Left renal cortex interstitium (tissue), 4 donors: ENCODE measurements at regions not wholly inside any gene's neighbourhood (a gene's known extent, or its start where the extent isn't known, plus 50 kb on each side); places are given as distances from the start of the nearest gene placed in this dataset.

Experiments
- DNase-seq, 4 donors: peaks; one replicate each; pipeline ENCODE4 v3.0.0-alpha.2; 2013; ENCODE audit warnings: low read depth in 4 of 4, low spot score in 2 of 4, missing footprints in 1 of 4

DNA sequence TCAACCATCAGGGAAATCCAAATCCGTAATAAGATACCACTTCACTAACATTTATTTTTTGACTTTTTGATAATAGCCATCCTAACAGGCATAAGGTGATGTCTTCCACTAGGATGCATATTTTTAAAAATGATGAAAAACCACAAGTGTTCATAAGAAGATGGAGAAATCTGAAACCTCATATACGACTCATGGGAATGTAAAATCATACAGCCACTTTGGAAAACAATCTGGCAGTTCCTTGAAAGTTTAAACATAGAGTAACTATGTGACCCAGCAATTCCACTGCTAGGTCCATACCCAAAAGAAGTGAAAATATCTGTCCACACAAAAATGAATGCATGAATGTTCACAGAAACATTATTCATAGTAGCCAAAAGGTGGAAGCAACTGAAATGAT, 431.0 kb downstream of the ENC1 start:
- DNase-seq, result no peak

DNA sequence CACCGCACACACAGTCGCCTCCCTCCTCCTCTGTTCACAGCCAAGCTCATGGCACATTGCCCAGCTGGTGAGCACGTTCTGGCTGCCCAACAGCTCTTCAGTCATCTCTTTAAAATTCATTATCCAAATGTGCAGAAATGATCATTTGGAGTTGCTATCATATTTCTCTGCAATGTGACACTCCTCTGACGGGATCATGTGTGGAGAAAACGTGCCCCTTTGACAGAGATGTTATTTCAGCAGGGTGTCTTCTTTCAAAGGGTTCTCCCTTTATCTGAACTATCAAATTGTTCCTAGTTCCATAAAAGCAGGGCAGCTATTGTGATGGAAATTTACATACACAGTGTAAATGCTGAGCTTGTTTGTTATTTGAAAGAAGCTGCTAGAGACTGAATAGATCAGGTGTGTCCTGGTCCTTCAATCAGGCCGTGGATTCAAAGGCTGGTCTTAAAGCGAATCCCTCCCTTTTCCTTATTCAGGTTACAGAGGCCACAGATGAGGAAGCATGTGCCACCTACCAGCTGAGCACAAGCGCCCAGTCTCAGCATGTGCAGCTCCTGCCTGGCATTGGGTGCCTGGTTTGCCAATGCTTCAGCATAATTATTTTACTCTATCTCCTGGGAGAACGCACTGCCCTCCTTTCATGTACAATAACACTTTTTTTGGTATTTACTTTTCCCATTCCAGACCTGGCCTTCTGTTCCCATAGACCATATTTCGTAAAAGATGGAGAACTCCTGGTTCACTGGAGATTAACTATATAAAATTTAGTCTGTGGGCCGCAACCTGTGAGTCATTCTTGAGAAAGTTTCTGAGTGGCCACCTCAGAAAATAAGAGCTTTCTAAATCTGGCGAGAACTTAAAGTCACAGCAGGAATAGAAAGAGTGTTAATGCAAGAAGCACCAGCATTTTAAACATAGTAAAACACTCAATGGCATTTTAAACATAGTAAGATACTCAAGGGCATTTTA, 433.7 kb downstream of the ENC1 start:
- peak in 1 of 4 donors; percentile 24 for DNase-seq

DNA sequence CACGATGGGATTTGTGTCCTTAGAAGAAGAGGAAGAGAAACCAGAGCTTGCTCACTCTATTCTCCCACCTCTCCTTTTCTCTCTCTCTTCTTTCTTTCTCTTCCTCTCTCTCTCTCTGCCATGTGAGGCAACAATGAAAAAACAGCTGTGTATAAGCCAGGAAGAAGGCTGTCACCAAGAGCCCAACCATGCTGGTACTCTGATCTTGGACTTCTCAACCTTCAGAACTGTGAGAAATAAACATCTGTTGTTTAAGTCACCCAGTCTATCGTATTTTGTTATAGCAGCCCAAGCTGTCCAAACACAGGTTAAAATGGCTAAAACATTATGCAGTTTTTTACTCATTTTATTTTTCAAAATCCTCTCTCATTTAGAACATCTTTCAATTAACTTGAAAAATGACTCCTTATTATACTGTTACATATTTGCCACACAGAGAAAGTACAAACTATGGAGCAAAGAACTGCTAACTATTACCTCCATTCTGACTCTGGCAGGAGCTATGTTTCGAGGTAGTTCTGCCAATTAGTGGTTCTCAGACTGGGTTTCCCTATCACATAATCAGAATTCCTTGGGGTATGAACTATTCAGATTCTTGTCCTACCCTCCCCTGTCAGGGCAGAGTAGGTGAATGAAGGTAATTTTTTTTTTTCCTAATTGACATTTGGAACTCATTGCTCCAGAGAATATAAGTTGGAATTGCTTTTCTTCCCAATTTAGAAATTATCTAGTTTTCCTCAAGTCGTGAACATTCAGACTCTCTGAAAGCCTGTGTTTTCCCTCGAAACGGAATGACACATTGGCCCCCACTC, 434.6 kb downstream of the ENC1 start:
- no peak for DNase-seq

DNA sequence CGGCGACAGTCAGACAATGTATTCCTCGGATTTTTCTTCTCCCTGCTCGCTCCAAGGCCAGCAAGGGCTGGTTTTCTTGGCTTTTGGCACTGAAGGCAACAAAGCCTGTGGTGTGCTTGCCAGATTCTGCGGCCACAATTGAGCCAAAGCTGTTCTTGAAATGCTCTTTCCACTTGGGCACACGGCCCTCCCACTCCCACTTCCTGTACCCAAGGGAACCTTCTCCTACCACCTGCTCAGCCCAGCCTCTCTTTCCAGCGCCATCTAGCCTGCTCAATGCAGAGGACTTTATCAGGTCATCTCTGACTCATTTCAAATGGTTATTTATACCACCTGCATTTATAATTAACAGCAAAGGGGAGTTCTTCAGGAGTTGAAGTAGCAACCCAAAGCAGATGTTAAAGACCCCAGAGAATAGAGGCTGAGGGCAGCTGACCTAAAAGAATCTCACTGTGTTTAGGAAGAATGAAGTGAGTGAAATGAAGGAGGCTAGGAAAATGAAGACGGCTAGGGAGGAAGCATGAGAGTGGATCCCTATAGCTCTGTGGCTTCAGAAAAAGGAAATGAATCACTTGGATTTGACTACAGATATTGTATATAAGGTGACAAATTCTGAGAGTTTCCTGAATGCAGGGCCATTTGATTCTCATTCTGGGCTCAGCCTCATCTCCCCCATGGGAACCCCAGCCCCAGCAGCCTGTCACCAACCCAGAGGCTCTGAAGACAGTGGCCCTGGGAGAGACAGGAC, 439.0 kb downstream of the ENC1 start:
- DNase-seq, result no peak

DNA sequence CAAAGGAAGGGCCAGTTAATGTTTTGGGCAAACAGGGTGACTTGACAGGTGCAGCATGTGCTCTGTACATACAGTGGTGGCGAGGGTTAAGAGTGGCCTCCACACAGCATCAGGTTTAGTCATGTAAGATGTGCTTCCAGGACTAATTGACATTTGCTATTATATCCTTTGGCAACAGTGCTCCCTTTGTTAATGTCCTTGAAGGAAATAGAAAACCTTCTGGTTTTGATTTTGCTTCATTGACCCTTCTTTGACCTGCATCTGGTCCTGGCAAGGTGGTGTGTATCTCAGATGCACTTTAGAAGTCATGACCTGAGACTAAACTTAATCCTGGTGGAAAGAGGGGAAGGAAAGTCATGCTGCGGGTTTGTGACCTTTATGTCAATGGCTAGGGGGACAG, 440.0 kb downstream of the ENC1 start:
- no peak for DNase-seq

DNA sequence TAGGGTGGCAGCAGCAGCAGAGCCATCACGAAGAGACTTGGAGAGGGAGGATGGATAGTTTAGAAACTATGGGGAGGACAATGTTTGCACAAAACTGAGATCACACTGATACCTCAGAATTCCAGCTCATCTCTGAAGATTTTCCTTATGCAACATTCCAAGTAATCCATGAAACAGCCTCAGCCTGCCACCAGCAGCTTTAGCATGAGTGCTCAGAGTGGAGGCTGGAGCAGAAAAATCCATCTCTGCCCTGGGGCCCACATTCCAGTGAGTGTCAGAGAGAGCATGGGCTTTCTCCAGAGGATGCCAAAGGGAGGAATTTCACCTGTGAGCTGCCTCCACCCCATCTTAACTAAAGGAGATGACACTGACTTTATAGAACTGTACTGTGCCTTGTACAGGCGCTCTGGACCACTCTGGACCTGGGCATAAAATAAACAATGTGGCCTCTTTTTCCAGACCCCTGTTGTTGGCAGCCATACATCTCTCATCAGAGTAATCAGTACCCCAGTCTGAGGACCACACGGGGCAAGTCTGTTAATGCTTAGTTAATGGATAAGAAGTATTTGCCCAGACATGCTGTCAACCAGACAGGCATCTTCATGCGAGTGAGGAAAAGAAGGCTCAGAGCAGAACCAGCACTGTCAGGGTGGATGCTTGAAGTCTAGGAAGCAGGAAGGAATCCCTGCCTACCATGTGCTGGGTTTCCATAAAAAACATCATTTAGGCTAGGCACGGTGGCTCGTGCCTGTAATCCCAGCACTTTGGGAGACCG, 440.9 kb downstream of the ENC1 start:
- no peak for DNase-seq

DNA sequence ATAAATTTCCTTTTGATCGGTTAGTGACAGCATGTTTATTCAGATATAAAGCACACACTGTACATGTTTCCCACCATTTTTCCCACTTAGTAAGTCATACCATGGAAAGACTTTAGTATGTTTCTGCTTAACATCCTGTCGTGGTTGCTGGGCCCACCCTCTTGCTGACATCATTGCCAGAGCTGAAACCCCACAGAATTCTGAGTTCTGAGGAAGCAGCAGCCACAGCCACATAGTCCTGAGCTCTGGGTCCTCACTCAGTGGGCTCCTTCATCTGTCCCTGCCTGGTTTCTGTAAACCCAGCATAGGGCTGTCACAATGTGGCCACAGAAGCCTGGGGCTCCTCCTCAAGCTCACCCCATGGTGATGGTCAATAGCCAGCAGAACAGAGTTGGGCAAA, 441.5 kb downstream of the ENC1 start:
- no peak for DNase-seq

DNA sequence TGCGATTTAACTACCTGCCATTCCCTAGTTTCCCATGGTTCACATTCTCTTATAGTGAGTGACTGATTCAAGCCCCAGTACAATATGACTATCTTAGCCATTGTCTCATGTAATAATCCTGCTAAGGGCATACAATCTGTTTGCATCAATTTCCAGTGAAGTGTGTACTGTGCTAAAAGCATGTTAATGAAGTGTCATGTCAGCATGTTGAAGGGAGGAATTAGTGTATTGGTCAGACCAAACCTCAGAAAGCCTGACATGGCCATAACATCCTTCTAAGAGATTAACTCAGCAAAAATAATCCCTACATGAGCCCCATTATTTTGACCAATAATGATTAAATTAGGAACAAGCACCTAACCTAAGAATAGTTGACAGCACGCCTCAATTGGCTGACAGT, 442.4 kb downstream of the ENC1 start:
- no peak for DNase-seq

DNA sequence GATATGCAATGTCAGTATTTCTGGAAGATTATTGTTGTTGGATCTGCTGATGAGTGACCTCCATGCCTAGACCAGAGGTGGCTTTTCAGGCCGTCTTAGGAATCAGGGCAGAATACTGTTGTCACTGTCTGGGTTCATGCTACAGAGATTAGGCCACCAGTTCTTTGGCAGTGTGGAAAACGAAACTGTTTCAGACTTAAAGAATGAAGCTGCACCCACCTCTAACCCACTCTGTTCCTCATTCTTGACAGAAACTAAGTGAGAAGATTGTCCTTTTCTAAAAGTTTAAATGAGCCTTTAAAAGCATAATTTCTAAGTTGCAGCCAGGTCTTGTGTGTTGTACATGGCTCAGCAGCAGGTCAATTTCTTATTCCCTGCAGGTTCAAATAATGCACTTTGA, 444.3 kb downstream of the ENC1 start:
- no peak for DNase-seq

DNA sequence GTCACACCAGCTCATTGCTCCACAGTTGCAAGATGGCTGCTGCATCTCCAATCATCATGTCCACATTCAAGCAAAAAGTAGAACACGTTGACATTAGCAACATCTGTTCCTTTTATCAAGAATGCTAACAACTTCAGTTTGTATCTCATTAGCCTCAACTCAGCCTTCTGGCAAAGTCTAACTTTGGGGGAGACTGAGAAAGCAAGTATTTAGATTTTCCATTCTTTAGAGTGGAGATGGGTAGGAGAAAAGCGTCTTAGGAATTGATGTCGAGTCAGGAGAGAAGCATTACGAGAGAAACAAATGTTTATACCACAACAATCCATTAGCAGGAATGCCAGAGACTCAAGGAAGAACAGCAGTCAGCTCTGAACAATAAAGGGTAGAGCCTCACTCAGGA, 446.3 kb downstream of the ENC1 start:
- DNase-seq, result no peak

DNA sequence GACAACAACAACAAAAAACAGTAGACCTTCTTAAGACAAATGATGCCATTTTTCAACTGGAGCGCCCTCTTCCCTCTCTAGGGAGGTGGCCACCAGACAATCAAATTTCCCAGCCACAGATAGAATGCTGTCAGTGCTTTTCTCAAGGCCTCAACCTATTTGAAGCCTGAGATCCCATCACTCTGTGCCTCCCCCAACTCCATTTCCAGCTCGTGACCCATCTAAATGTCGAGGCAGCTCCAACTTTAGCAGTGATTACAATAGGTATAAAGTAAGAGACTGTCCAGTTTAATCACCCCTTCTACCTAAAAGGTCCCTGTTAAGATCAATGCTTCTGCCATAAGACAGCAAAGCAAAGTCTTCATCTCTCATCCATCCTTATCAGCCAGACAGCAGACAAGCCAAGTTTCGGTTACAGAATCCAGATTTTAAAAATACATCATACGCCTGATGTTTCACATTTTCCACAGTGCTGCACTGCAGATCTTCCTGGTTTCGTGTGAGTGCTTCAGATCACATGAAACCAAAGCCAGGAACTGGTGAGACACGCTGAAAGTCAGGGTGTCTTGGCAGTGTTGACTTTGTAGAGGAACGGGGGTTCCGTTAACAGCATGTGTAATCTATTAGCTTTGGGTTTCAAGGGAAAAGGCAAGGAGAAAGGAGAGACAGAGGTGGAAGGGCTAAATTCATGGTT, 447.8 kb downstream of the ENC1 start:
- DNase-seq, result no peak

DNA sequence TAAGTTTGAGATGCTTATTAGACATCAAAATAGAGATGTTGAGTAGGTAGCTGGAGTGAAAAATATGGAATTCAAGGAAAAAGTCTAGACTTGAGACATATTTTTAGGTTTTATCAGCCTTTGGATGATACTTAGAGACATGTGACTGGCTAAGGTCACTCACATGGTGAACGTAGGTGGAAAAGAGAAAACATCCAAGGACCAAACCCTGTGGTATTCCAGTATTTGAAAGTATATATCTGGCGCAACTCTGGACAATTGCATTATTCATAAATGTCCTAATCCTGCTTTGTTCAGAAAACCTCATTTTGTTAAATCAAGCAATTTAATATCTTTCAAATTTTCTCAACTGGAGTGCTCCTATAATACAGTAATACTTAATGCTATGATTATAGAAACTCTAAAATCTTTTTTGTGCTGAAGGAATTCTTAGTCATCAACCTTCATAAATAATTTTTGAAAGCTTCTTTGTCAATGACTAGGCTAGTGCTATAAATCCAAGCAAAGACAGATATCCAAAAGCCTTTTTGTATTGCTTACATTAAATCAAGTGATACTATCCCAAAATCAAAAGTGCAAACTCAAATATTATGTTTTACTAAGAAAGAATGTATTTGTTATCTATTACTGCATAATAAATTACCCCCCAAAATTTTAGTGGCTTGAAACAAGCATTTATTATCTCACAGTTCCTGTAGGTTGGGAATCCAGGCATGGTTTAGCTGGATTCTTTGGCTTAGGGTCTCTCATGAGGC, 452.0 kb downstream of the ENC1 start:
- DNase-seq, result no peak

DNA sequence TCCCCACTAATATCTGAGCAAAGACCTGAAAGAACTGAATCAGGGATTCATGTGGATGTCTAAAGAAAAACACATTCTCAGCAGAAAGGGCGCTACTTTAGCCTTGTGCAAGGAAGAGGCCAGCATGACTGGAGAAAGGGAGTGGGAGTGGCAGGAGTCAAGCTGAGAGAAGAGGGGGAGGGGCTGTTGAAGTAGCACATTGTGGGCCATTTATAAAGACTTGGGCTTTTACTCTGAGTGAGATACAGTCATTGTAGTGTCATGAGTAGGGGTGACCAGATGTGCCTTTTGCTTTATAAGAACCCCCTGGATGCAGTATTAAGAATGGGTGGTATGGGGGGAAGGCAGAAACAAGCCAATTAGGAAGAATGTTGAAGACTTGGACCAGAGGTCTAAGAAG, 452.8 kb downstream of the ENC1 start:
- DNase-seq, result no peak

DNA sequence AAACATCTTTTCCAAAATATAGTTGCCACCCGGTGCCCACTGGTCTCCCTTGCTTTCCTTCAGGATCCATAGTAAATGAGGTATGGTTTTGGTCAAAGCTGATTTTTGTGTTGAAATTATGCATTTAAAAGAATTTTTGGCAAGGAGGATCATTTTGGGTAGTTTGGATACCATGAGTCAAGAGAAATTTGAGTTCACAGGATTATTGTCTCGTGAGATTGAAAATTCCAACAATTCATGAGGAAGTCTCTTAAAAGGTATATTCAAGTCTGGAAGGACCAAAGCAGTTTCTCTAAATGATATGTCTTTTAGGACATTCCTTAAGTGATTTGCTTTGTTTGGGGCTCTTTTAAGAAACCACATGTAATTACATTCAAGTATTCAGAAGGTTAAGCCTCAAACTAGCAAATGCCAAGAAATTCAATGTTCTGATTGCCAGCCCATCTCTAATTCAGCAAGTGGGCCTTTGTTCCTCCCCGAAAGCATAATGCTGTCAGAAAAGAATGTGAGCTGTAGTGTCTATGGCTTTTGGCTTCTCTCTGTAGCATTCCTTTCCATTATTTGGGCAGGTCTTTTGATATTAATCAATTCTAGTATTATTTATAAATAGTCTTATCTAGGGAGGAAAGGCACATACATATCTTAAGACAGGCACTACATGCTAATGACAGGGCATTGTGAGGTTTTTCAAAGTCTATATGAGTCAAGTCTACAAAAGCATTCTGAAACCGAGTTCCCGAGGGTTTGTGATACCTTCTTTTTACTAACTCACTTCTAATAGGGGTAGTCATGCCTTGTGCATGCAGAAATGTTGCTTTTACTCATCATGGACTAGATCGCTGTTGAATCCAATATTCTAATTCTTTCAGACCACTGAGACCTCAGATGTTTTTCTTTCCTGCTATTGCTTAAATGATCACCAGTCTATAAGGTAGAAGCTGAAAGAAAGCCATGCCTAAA, 453.9 kb downstream of the ENC1 start:
- DNase-seq, result no peak

DNA sequence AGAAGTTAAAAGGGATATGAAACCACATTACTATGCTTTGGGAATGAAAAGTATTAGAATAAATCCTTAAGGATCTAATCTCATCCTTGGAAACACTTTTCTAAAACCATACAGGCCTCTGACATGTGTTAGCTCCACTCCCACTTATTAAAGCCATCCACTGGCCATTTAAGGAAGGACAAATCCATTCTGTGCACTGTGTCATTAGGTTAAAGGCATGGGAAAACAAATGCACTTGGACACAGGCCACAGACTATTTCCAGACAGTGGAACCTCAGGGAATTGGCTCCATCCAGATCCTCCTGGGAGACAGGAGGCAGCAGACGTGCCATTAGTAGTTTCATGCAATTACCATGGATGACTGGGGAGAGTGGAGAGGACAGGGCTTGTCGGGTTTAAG, 454.9 kb downstream of the ENC1 start:
- no peak for DNase-seq

DNA sequence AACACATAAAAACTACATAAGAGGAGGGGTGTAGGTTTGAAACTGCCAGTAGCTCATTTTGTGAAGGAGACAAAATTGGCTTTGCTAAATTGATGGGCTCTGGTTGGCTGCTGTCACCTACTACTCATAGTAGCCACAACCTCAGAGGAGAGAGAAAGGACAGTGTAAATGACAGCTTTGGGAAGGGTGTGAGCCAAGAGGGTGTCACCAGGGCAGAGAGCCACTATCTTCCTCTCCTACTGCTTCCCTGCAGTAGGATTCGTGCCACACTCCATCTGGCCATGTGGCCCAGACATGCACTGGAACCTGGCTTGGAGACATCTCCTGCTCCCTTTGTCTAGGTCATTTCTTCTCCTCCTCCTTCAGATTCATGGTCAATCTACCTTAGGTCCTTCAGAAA, 455.9 kb downstream of the ENC1 start:
- DNase-seq, result no peak

DNA sequence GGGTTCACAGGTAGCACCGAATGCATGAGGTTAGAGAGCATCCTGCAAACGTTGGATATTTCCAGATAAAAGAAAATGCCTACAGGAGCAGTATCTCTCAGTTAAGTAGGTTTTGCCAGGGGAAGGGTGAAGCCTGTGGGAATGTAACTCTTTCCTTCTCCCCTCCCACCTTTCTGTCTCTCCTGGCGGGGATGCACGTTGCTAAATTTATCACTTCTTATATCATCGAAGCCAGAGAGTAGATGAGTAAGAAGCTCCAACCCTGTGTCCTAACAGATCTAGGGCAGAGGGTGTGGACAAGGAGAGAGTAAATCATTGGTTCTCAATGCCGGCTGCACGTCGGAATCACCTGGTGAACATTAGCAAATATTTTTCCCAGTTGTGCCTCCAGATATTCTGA, 457.5 kb downstream of the ENC1 start:
- DNase-seq, result no peak

DNA sequence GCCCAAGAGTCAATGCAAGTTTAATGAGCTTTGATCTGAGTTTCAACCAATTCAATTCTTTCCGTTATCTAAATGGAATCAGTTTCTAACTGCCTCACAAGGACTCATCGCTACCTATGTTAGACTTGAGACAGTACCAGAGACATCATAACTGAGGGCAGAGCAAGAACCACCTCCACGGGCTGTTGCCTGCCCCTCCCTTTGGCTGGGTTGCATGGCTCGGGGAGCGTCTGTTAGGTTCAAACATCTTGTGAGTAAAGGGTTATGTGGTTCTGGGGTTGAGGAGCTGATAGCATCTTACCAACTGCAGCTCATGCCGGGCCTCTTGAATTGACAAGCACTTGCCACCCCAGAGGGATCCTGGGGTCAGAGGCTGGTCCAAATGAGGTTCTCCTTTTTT, 457.9 kb downstream of the ENC1 start:
- no peak for DNase-seq
